Glutamatergic neuron (in vitro differentiated cells): ENCODE measurements at regions not wholly inside any gene's neighbourhood (a gene's known extent, or its start where the extent isn't known, plus 50 kb on each side); places are given as distances from the start of the nearest gene placed in this dataset.

Source experiments
- DNase-seq: peaks from one replicate; pipeline ENCODE4 v3.0.0; 2022
- H3K27ac Mint-ChIP-seq: one replicate; pipeline ENCODE4 v1.8.0; 2020; ENCODE audit warnings: mild to moderate bottlenecking, mixed read lengths, inconsistent platforms; ENCODE audit not compliant: unreplicated experiment
- H3K27me3 Mint-ChIP-seq: one replicate; pipeline ENCODE4 v1.8.0; 2020; ENCODE audit warnings: mild to moderate bottlenecking, moderate library complexity, mixed read lengths, inconsistent platforms; ENCODE audit not compliant: unreplicated experiment
- H3K36me3 Mint-ChIP-seq: one replicate; pipeline ENCODE4 v1.8.0; 2020; ENCODE audit warnings: mild to moderate bottlenecking, mixed read lengths, inconsistent platforms; ENCODE audit not compliant: unreplicated experiment
- H3K4me1 Mint-ChIP-seq: one replicate; pipeline ENCODE4 v1.8.0; 2020; ENCODE audit warnings: mild to moderate bottlenecking, low read depth, mixed read lengths, inconsistent platforms; ENCODE audit not compliant: unreplicated experiment
- H3K4me3 Mint-ChIP-seq: one replicate; pipeline ENCODE4 v1.8.0; 2020; ENCODE audit warnings: mild to moderate bottlenecking, mixed read lengths, inconsistent platforms; ENCODE audit not compliant: unreplicated experiment
- H3K9me3 Mint-ChIP-seq: one replicate; pipeline ENCODE4 v1.8.0; 2020; ENCODE audit warnings: mild to moderate bottlenecking, moderate library complexity, mixed read lengths, inconsistent platforms; ENCODE audit not compliant: unreplicated experiment
- TF ChIP-seq, protein P1 (sequence below): fragments of 200-600 bp; sonication (generic); IDR thresholded peaks from one replicate; pipeline ENCODE4 v1.5.0; 2021; ENCODE audit not compliant: partially characterized antibody, unreplicated experiment

DNA sequence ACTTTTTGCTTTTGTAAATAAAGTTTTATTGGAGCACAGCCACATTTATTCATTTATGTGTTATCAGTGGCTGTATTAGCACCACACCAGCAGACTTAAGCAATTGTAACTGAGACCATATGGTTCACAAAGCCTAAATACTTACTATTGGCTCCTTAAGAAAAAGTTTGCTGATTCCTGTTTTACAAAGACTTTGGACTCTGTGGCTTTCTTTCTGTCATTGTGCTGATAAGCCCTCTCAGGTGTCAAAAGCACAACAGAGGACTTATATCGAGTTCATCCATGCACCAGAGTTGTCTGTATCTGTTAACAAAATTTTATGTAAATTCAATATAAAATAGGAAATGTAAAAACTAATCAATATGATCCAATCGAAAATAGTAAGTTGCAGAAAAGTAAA, 55.6 kb upstream of the PCSK5 start:
- H3K4me3 Mint-ChIP-seq = no peak overlapping the region
- H3K27ac Mint-ChIP-seq = no peak overlapping the region
- H3K36me3 Mint-ChIP-seq = no peaks in the 10 kb centered on the region

More for the DNA sequence above, 55.6 kb upstream of the PCSK5 start:
- peaks cover 2% of the 10 kb centered on the region for H3K27me3 Mint-ChIP-seq
- no peaks in the 10 kb centered on the region for H3K4me1 Mint-ChIP-seq
- DNase-seq = no peak
- no peaks in the 10 kb centered on the region for H3K9me3 Mint-ChIP-seq
- TF ChIP-seq, protein P1, sequence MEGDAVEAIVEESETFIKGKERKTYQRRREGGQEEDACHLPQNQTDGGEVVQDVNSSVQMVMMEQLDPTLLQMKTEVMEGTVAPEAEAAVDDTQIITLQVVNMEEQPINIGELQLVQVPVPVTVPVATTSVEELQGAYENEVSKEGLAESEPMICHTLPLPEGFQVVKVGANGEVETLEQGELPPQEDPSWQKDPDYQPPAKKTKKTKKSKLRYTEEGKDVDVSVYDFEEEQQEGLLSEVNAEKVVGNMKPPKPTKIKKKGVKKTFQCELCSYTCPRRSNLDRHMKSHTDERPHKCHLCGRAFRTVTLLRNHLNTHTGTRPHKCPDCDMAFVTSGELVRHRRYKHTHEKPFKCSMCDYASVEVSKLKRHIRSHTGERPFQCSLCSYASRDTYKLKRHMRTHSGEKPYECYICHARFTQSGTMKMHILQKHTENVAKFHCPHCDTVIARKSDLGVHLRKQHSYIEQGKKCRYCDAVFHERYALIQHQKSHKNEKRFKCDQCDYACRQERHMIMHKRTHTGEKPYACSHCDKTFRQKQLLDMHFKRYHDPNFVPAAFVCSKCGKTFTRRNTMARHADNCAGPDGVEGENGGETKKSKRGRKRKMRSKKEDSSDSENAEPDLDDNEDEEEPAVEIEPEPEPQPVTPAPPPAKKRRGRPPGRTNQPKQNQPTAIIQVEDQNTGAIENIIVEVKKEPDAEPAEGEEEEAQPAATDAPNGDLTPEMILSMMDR = no peak
